HG03432 (cell line): ENCODE measurements at regions not wholly inside any gene's neighbourhood (a gene's known extent, or its start where the extent isn't known, plus 50 kb on each side); places are given as distances from the start of the nearest gene placed in this dataset.
"Not testable (repeated sequence)": the region's sequence is repeated elsewhere in the genome, so short reads cannot be mapped to it uniquely, and the experiment has no call there.

Experiments
- ATAC-seq: cut with Tn5 transposase; IDR thresholded peaks from one replicate; pipeline ENCODE4 v1.9.1; 2021; ENCODE audit warnings: mild to moderate bottlenecking, moderate library complexity; ENCODE audit not compliant: unreplicated experiment

DNA sequence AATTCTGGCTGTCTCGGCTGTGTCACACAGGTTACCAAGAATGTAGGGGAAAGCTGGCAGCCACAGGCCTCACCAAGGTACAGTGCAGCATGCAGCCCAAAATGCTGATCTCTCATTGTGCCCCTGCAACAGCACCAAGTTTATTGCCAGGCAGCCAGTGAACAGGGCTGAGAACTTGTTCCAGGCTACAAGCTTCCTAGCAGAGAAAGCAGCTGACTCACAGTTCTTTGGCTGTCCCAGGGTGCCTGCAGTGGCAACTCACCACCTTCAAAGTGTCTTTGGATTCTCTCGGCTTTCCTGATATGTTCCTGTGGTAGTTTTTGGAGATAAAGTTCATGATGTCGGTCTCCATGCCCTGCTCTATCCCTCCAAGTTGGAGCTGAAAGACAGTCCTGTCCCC lies 719.1 kb upstream of the ANO3 start:
- no peak for ATAC-seq

GRCh38 chr11:25613451-25613850 lies 718.5 kb upstream of the ANO3 start:
- no peak for ATAC-seq

DNA sequence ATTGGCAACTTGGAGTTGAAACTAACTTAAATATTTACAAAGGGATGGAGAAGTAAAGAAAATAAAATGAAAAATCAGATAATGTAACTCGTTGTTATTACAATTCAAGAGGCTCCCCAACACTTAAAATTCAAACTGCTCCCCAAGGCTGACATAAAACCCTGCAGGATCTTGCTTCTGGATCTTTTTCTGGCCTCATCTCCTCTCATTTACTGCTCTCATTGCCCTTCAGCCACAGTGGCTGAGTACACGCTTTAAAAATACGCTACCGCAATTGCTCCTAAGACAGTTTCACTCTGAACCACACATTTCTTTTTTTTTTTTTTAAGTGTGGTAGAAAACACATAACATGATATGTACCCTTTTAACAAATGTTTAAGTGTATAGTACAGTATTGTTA lies 718.1 kb upstream of the ANO3 start:
- no peak for ATAC-seq

DNA sequence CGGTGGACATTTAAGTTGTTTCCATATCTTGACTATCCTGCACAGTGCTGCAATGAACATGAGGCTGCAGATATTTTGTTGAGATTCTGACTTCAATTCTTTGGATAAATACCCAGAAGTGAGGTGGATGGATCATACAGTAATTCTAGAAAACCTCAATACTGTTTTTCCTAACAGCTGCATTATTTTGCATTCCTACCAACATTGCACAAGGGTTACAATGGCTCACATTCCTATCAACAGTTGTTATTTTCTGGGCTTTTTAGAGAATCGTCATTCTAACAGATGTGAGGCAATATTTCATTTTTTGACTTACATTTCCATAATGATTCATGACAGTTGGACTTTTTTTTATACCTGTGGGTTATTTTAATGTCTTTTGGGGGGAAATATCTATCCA lies 716.9 kb upstream of the ANO3 start:
- no peak for ATAC-seq

GRCh38 chr11:25615841-25616240 lies 716.1 kb upstream of the ANO3 start:
- ATAC-seq, result no peak

DNA sequence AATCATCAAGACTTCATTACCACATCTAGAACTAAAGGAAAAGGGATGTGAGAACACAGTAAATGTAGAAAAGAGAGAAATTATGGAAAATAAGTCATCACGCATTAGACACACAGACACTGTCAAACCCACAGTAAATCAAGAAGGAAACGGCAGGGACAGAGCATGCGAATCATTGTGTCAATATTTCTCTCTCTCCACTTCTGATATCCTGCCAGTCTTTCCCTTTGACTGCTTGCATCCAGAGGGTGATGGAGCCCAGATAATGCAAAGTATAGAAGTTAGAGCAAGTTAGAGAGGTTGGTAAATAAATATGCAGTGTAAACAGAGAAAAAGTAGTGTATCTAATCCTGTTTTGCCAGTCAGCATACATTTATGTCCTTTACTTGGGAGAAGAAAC lies 706.8 kb upstream of the ANO3 start:
- ATAC-seq, result no peak

GRCh38 chr11:25628030-25628429 lies 703.9 kb upstream of the ANO3 start:
- ATAC-seq, result no peak

DNA sequence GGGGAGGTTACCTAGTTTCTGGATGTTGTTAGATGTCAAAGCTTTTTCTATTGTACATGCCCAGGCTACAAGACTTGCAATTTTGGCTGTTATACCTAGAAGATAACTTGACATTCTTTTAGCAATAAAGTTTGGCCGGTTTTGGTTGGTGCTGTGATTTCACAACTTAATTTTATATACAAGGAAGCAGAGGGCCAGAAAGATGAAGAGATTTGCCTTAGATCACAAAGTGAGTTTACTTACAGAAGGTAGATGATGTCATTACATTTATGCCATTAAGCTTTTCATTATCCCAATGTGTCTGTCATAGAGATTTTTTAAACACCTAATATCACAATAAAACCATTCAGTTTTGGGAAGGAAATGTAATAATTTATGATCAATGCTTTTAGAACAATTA lies 698.7 kb upstream of the ANO3 start:
- ATAC-seq, result no peak

DNA sequence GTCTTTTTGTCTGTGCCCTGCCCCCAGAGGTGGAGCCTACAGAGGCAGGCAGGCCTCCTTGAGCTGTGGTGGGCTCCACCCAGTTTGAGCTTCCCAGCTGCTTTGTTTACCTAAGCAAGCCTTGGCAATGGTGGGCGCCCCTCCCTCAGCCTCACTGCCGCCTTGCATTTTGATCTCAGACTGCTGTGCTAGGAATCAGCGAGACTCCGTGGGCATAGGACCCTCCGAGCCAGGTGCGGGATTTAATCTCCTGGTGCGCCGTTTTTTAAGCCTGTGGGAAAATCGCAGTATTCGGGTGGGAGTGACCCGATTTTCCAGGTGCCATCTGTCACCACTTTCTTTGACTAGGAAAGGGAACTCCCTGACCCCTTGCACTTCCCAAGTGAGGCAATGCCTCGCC lies 682.7 kb upstream of the ANO3 start:
- not testable (repeated sequence) for ATAC-seq

GRCh38 chr11:25650319-25650718 lies 681.6 kb upstream of the ANO3 start:
- no peak for ATAC-seq

- ATAC-seq, result no peak
Observed at GRCh38 chr11:25655636-25656035, 676.3 kb upstream of the ANO3 start.

DNA sequence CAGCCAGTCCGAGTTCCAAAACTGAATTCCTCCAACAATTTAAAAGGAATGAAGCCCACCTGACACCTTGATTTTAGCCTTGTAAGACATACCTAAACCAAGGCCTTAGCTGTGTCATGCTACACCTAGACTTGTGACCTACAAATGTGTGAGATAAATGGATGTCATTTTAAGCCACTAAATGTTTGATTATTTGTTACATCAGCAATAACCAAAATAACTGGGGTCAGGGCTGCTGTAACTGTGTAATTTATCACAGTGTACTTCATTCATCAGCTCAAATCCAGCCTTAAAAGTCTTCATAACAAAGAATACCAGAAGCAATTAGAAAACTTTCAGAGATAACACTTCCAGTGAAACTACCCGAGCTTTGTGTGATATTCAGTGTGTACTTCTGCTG lies 673.0 kb upstream of the ANO3 start:
- no peak for ATAC-seq

- no peak for ATAC-seq
Observed at GRCh38 chr11:25659706-25660105, 672.2 kb upstream of the ANO3 start.

GRCh38 chr11:25667871-25668270 lies 664.1 kb upstream of the ANO3 start:
- no peak for ATAC-seq

- no peak for ATAC-seq
Observed at GRCh38 chr11:25691959-25692358, 640.0 kb upstream of the ANO3 start.

DNA sequence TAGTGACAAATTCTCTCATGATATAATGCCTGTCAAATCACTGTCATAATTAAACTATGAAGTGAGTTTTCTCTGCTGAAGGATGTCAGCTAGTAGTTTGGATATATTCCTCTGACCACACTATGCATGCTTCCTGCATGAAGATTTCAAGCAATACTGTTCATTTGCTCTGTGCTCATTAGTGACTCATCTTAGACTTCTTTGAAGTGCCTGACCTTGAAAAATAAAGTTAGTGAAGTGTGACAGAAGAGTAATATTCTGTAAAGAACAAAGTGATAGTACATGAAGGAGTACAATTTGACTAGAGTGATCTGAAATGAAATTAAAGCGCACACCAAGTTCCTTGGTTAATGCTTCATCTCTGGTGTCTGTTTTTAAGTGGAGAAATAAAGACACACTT lies 629.5 kb upstream of the ANO3 start:
- ATAC-seq, result no peak

DNA sequence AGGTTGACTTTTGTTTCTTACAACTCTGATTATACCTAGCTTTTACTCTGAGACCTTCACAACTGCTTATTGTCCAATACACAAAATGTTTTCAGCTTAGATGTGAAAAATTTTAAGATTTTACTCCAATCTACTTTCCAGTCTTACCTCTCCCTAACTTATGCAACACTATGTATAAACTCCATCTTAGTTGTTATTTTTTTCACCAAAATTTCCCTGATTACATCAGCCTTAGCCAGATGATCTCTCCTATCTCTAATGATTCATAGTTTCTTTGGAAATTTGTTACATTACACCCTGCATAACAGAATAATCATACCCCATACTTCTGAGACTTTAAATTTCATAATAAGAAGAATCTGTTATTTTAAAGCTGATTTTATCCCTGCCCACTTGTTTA lies 621.0 kb upstream of the ANO3 start:
- no peak for ATAC-seq

DNA sequence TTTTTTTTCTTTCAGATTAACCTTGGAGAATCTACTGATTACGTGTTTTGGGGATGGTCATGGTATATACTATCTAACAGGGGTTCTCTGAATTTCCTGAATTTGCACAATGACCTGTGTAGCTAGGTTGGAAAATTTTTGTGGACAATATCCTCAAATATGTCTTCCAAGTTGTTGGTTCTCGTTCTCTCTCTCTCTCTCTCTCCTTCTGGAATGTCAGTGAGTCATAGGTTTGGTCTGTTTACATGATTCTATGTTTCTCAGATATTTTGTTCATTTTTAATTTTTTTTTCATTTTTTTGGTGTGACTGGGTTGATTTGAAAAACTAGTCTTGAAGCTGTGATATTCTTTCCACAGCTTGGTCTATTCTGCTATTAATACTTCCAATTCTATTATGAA lies 604.0 kb upstream of the ANO3 start:
- no peak for ATAC-seq

GRCh38 chr11:25730230-25730629 lies 601.7 kb upstream of the ANO3 start:
- no peak for ATAC-seq

GRCh38 chr11:25733777-25734176 lies 598.2 kb upstream of the ANO3 start:
- no peak for ATAC-seq

DNA sequence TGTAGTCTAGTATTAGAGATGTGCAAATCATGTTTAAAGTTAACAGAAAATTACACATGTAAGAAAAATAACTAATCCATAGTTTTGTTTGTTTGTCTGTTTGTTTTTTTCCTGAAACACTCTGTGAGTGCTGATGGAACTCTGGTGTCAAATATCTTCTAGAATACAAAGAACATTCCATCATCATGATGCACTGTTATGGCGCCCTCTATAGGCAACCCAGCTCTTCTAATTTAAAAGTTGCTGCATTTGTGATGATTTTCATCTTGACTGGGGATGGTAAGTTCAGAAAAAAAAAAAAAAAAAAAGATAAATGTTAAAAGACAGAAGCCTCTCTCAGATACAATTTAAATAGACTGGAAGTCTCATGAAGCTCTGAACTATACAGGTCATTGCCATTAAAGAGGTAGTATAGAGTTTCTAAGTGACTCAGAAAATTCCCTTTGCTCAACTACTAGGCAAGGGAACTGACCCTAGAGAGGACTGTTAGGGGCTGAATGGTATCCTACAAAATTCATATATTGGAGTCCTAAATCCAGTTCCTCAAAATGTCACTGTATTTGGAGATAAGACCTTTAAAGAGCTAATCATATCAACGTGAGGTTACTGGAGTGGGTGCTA lies 597.2 kb upstream of the ANO3 start:
- no peak for ATAC-seq

GRCh38 chr11:25737071-25737675 lies 594.8 kb upstream of the ANO3 start:
- ATAC-seq, result no peak

- ATAC-seq, result no peak
Observed at GRCh38 chr11:25741886-25742285, 590.0 kb upstream of the ANO3 start.
